ENCODE measurements at regions not wholly inside any gene's neighbourhood (a gene's known extent, or its start where the extent isn't known, plus 50 kb on each side); places are given as distances from the start of the nearest gene placed in this dataset.

DNA sequence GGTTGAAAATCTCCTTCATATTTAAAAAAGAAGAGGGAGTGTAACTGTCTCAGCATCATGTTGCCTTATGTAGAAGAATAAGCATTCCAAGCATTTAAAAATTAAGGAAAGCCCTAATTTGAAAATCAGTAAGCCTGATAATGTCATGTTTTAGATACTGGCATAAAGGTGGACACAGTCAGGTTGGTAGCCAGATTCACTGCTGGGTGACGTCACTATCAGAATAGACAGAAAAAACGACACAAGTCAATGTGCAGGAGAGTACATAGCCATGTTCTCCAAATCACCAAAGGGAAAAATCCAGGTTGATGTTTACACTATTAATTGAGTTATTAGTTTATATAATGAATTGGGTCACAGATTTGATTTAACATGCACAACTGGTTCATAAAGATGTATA lies 50.8 kb upstream of the POU3F2 start:
- TF ChIP-seq, protein P1, sequence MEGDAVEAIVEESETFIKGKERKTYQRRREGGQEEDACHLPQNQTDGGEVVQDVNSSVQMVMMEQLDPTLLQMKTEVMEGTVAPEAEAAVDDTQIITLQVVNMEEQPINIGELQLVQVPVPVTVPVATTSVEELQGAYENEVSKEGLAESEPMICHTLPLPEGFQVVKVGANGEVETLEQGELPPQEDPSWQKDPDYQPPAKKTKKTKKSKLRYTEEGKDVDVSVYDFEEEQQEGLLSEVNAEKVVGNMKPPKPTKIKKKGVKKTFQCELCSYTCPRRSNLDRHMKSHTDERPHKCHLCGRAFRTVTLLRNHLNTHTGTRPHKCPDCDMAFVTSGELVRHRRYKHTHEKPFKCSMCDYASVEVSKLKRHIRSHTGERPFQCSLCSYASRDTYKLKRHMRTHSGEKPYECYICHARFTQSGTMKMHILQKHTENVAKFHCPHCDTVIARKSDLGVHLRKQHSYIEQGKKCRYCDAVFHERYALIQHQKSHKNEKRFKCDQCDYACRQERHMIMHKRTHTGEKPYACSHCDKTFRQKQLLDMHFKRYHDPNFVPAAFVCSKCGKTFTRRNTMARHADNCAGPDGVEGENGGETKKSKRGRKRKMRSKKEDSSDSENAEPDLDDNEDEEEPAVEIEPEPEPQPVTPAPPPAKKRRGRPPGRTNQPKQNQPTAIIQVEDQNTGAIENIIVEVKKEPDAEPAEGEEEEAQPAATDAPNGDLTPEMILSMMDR (IDR thresholded peaks at IDR 0.05), result no peak
- TF ChIP-seq EP300 (IDR thresholded peaks at IDR 0.05), result no peak

Measured in sigmoid colon (tissue), 4 donors.